Germinal center (tissue), 1 donor: ENCODE measurements at regions not wholly inside any gene's neighbourhood (a gene's known extent, or its start where the extent isn't known, plus 50 kb on each side); places are given as distances from the start of the nearest gene placed in this dataset.

Source experiments
- DNase-seq: peaks from one replicate; pipeline ENCODE4 v3.0.0; 2012; ENCODE audit warnings: mixed read lengths, low spot score

DNA sequence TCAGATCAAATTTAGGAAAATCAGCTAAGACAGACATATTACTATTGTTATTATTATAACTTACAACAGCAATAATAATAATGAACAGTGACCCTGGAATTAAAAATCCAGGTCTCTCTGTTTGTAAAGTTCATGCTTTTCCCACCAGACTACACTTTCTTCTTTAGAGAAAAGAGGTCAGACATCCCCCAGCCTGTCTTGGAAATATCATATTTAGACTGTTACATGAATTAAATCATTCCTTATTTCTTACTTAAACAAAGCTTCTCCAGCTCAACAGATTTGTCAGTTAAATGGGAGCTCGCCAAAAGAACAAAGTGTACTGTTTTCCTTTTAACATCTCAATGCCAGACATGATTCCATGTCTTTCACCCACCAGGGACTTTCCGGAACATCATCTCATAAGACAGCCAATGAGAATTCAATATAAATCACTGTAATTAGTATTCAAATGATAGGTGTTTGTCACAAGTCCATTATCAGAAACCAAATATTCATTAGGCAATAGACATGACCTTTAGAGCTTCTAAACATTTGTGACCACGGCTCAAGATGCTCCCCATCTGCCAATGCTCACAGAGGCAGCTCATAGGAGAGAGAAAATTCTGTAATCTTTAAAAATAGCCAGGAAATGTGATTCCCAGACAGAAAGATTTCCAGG is 351.9 kb downstream of the ENC1 start:
- DNase-seq = no peak

GRCh38 chr5:74288038-74288437 is 352.5 kb downstream of the ENC1 start:
- DNase-seq = no peak

DNA sequence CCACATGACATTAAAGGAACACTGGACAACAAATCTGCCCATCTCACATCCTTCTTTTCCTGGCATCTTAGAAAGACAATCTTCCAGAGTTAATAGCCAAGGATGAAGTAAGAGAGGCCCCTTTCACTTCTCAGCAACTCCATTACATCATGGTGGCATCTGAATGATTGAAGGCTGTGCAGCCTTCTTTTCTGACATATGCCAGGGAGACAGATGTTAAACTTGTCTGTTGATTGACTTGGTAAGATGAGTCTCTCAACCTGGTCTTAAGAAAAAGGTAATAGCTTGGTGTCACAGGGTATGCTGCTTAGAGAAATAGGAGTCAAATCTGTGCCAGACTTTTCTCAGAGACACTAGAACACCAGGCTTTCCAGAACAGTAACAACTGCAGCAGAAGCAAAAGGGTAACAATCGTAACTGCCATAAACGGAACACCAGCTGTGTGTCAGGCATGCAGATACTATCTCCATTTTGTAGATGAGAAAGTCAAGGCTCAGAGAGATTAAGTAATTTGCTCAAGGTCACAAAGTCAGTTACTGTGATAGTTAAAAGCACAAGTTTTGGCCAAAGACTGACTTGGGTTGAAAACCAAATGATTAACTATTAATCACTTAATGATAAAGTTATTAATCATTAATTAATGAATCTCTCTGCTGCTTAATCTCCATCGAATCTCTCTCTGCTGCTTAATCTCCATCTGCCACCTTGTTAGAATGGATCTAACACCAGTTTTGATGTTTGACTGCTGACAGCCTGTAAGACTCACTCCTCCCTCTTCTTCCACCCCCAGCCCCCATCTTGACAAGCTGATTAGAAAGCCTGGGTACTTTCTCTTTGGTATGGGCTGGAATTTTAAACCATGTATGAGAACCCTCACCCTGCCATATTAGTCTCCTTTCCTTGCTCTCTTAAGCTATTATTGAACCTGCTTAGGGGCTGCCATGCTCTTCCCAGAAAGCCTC is 353.5 kb downstream of the ENC1 start:
- no peak for DNase-seq

- DNase-seq = no peak
These were observed 354.8 kb downstream of the ENC1 start for GRCh38 chr5:74285675-74286280.

GRCh38 chr5:74282490-74282889 is 358.0 kb downstream of the ENC1 start:
- DNase-seq = no peak

GRCh38 chr5:74281166-74281565 is 359.4 kb downstream of the ENC1 start:
- no peak for DNase-seq

GRCh38 chr5:74280306-74280705 is 360.2 kb downstream of the ENC1 start:
- DNase-seq = no peak

DNA sequence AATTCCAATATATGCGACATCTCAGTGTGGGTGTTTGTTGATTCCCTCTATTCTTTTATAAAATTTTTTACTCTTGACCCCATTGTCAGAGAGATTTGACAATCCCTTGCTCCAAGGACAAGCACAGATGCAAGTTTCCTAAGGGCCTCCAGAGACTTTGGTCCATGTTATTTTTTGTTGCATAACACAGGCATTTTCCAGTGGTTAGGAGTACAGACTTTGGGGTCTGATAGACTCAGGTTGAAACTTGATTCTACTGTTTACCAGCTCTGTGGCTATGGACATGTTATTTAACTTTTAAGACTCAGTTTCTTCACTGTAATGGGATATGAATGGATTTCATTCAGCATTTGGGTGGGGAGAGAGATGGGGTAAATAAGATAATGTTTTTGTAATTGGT is 361.3 kb downstream of the ENC1 start:
- DNase-seq = no peak

DNA sequence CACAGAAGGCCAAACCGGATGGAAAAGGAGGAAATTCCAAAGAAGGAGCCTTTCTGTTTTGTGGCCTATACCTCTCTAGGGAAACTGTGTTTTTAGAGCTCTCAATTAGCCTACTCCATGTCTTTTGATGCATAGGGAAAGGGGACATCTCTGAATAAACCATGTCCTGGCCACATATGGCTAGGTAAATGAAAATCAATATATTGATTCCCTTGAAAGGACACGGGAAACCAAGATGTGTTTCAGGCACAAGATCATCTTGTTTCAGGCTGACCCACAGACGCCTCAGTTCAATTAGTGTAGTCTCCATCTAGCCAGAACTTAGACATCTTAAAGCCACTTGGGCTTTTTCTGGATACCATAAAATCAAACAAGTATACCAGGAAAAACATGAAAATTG is 363.1 kb downstream of the ENC1 start:
- no peak for DNase-seq

GRCh38 chr5:74275171-74275992 is 365.1 kb downstream of the ENC1 start:
- DNase-seq = no peak

GRCh38 chr5:74274326-74274725 is 366.2 kb downstream of the ENC1 start:
- no peak for DNase-seq

DNA sequence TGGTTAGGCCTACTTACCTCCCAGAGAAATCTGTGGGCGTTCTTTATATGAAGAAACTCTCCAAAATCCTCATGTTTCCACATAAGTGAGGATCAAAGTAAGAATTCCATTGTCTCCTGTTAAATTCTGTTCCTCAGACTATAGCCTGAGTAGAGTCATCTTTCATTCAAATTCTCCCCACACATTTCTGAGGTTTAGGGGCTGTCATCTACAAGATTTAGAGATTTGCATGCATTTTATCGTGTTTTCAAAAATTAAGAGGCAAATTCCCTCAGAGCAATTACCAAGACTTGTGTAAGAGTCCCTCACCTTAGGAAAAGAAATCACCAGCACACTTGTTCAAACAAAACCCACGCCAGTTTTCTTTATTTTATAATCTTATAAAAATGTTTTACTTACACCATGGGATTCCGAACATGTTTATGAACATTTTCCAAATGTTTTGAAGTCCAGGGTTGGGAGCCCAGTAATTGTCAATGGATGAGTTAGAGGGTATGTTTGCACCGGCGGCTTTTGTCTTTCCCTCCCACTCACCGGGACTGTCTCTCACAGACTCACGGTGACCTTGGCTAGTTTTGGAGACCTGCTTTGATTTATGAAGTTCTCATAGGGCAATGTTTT is 367.6 kb downstream of the ENC1 start:
- DNase-seq = no peak

GRCh38 chr5:74272024-74272775 is 368.3 kb downstream of the ENC1 start:
- DNase-seq = no peak

DNA sequence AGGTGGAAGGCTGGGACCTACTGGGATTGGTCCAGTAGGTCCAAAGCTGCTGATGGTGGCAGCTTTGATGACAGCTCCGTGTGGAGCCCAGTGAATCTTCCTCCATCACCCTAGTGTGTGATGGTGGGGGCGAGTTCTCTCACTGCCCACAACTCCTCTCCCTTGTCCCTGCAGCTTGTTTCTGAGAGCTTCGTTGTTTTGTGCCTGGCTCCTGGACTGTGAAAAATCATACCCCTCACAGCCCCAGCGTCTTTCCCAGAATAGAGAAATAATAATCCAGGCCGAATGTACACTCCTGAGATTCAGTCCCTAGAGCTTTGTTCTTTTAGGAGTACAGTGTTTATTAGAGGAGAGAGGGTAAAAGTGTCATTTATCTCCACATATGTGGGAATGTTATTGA is 372.2 kb downstream of the ENC1 start:
- DNase-seq = no peak

DNA sequence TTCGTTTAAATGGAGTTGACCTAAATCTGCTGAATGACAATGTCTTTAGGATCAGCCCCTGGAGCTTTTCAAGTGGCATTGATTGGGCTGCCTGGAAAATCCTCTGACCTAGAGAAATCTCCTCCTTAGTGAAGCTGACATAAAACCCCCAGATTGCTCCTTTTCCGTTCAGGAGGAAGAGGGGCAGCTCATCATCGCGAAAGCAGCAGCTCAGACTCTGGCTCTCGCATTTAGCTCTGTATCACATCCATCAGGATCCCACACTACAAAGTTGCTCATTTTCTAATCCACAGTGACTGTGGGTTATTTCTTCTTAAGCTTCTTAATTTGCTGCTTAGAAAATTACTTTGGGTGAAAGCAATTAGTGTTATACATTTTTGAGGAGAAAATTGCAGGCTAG is 373.7 kb downstream of the ENC1 start:
- DNase-seq = no peak

- no peak for DNase-seq
These were observed 374.4 kb downstream of the ENC1 start for GRCh38 chr5:74266132-74266531.

DNA sequence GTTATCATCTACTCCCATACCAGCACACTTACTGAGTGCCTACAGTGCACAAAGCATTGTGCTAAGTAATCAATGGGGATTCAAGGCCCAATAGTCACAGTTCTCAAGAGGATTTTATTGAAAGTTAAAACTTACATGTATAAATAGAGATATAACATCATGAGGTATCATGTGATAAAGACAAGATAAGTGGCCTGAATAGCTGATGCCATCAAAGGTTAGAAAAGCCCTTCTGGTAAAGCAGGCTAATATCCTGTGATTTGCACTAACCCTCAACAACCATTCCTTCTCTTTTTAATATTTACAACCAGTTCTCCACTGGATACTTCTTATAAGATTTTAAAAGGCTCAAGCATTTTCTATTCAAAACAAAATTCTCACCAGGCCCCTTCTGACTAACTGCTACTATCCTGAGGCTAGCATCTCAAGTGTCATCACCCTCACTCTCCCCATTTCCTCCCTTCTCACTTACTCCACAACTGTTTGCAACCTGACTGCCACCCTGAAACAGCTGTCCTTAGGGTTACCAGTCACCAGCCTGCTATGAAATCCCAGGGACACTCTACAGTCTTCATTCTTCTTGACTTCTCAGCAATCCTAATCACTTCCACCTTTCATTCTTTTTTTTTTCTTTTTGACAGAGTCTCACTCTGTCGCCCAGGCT is 377.9 kb downstream of the ENC1 start:
- DNase-seq = no peak

- DNase-seq = no peak
These were observed 378.7 kb downstream of the ENC1 start for GRCh38 chr5:74261866-74262265.

GRCh38 chr5:74261421-74261820 is 379.1 kb downstream of the ENC1 start:
- no peak for DNase-seq

DNA sequence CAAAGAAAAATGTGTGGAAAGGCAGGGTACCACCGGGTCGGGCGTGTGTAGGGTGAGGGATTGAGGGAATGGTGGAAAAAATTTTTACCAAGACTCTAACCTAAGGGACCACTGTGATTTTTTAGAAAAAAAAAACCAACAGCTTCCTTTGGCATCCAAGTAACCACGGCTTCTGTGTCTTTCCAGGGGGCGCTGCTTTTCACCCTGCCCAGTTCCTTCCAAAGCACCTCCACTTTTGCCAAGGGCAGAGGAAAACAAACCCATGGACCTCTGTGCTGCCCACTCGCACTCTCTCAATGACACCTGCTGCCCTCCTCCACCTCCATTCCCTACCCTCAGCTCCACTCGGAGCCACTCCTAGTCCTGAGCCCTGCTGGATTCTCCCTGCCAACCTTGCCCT is 381.0 kb downstream of the ENC1 start:
- DNase-seq = no peak

DNA sequence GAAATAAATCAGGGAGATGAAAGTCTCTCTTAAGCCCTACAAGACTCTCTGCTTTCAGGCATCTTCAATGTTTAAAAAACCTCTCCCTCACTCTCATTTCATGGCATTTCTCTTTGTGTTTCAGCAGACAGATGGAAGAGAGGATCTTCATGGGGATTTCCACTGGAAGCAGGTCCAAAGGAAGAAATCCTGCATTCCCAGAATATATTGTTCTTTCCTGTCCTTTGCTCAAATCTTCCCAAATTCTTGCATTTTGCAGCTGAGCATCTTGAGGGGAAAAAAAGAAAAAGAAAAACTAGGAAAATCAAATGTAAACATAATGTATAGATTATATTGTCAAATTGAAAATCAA is 382.2 kb downstream of the ENC1 start:
- DNase-seq = no peak
